ENCODE measurements at regions not wholly inside any gene's neighbourhood (a gene's known extent, or its start where the extent isn't known, plus 50 kb on each side); places are given as distances from the start of the nearest gene placed in this dataset.

DNA sequence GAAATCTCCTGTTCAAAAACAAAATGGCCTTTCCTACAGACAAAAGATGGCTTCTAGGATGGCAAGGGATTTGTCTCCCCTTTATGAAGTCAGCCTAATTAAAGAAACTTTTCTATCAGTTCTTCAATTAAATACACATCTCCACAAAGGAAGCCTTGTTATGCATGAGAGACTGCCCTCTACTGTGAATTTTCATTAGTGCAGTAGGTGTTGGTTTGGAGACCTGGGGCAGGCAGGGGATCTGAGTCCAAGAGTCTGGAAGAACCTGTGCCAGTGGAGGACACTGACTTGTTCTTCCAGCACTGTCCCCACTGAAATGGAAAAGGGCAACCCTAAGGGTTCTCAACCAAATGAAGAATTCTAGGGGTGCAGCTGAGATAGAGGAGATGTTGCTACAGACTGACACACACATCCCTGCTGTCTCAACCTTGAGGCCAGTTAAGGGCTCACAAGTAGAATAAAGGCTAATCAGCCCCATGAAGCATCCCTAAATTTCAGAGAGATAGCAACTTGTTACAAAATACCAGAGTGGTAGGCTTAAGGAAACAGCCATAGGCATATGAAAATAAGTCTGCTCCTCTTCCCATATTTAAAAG lies 174.0 kb upstream of the PRICKLE2 start:
- TF ChIP-seq CTCF (IDR thresholded peaks at IDR 0.05; ENCODE audit: borderline replicate concordance, control extremely low read depth, extremely low read depth, insufficient read depth, missing control alignments), result peak; percentile 20
- in situ Hi-C loops (cut with MboI; ENCODE audit: low sequenced_read_pairs, unreplicated experiment), result loop anchor here (5.0 kb wide), 1 partner anchor 372 kb away; no protein-coding TSS in a partner anchor
- peak; percentile 41 for DNase-seq (ENCODE audit: low spot score)

- no peak for DNase-seq (ENCODE audit: low spot score)
- in situ Hi-C loops (cut with MboI; ENCODE audit: low sequenced_read_pairs, unreplicated experiment), result loop anchor here (5.0 kb wide), 1 partner anchor 371 kb away; no protein-coding TSS in a partner anchor
- TF ChIP-seq CTCF (IDR thresholded peaks at IDR 0.05; ENCODE audit: borderline replicate concordance, control extremely low read depth, extremely low read depth, insufficient read depth, missing control alignments), result no peak
Observed at GRCh38 chr3:64398476-64398875, 173.2 kb upstream of the PRICKLE2 start.

GRCh38 chr3:64398006-64398405 lies 172.7 kb upstream of the PRICKLE2 start:
- in situ Hi-C loops (cut with MboI; ENCODE audit: low sequenced_read_pairs, unreplicated experiment), result loop anchor here (5.0 kb wide), 1 partner anchor 371 kb away; no protein-coding TSS in a partner anchor

GRCh38 chr3:64397573-64397972 lies 172.3 kb upstream of the PRICKLE2 start:
- TF ChIP-seq CTCF (IDR thresholded peaks at IDR 0.05; ENCODE audit: borderline replicate concordance, control extremely low read depth, extremely low read depth, insufficient read depth, missing control alignments), result no peak
- in situ Hi-C loops (cut with MboI; ENCODE audit: low sequenced_read_pairs, unreplicated experiment), result loop anchor here (5.0 kb wide), 1 partner anchor 370 kb away; no protein-coding TSS in a partner anchor
- DNase-seq (ENCODE audit: low spot score), result no peak

More at GRCh38 chr3:64398006-64398405, 172.7 kb upstream of the PRICKLE2 start:
- no peak for TF ChIP-seq CTCF (IDR thresholded peaks at IDR 0.05; ENCODE audit: borderline replicate concordance, control extremely low read depth, extremely low read depth, insufficient read depth, missing control alignments)
- DNase-seq (ENCODE audit: low spot score), result no peak

GRCh38 chr3:64395490-64395889 lies 170.2 kb upstream of the PRICKLE2 start:
- TF ChIP-seq CTCF (IDR thresholded peaks at IDR 0.05; ENCODE audit: borderline replicate concordance, control extremely low read depth, extremely low read depth, insufficient read depth, missing control alignments), result no peak

GRCh38 chr3:64393193-64393592 lies 167.9 kb upstream of the PRICKLE2 start:
- TF ChIP-seq CTCF (IDR thresholded peaks at IDR 0.05; ENCODE audit: borderline replicate concordance, control extremely low read depth, extremely low read depth, insufficient read depth, missing control alignments), result no peak
- no peak for DNase-seq (ENCODE audit: low spot score)
- in situ Hi-C loops (cut with MboI; ENCODE audit: low sequenced_read_pairs, unreplicated experiment), result no loop called here

More at GRCh38 chr3:64395490-64395889, 170.2 kb upstream of the PRICKLE2 start:
- in situ Hi-C loops (cut with MboI; ENCODE audit: low sequenced_read_pairs, unreplicated experiment), result loop anchor here (5.0 kb wide), 1 partner anchor 368 kb away; no protein-coding TSS in a partner anchor
- DNase-seq (ENCODE audit: low spot score), result no peak

Data from GM13976 (cell line).